Suprapubic skin (tissue), 4 donors: ENCODE measurements at regions not wholly inside any gene's neighbourhood (a gene's known extent, or its start where the extent isn't known, plus 50 kb on each side); places are given as distances from the start of the nearest gene placed in this dataset.

ENCODE experiments used
- DNase-seq, 2 donors: peaks; one replicate each; pipeline ENCODE4 v3.0.0-alpha.2; 2019; ENCODE audit warnings: low spot score in 2 of 2
- H3K27ac ChIP-seq: fragments of 200-600 bp; sonication (generic); one replicate; pipeline ENCODE4 v1.5.1; 2019
- H3K27me3 ChIP-seq: fragments of 200-600 bp; sonication (generic); one replicate; pipeline ENCODE4 v1.5.1; 2019
- H3K36me3 ChIP-seq: fragments of 200-600 bp; sonication (generic); one replicate; pipeline ENCODE4 v1.5.1; 2019
- H3K4me1 ChIP-seq: fragments of 200-600 bp; sonication (generic); one replicate; pipeline ENCODE4 v1.5.1; 2019
- H3K4me3 ChIP-seq: fragments of 200-600 bp; sonication (generic); one replicate; pipeline ENCODE4 v1.5.1; 2019; ENCODE audit warnings: mild to moderate bottlenecking
- H3K9me3 ChIP-seq: fragments of 200-600 bp; sonication (generic); one replicate; pipeline ENCODE4 v1.5.1; 2019
- CTCF ChIP-seq, 2 donors: fragments of 200-600 bp in 1 of 2; fragments of 450-650 bp in 1 of 2; sonication (generic) in 1 of 2; IDR thresholded peaks; one replicate each; pipeline ENCODE4 v1.5.1; 2016 to 2019; ENCODE audit warnings: antibody characterized with exemption in 2 of 2, mild to moderate bottlenecking in 1 of 2, moderate library complexity in 1 of 2
- EP300 ChIP-seq: sonication (generic); formaldehyde crosslinking; IDR thresholded peaks from one replicate; pipeline ENCODE4 v1.6.1; 2017; ENCODE audit warnings: antibody characterized with exemption
- POLR2A ChIP-seq, 2 donors: fragments of 450-650 bp; IDR thresholded peaks; one replicate each; pipeline ENCODE4 v1.6.1; 2017; ENCODE audit warnings: antibody characterized with exemption in 2 of 2, mild to moderate bottlenecking in 2 of 2, moderate library complexity in 2 of 2
- POLR2AphosphoS5 ChIP-seq, 3 donors: sonication (generic); formaldehyde crosslinking; IDR thresholded peaks; one replicate each; pipeline ENCODE4 v1.6.1; 2017; ENCODE audit warnings: antibody characterized with exemption in 3 of 3
- WGBS: methylation state at CpG from one replicate; pipeline ENCODE4 v1.1.5; 2018; 5-methylcytosine and 5-hydroxymethylcytosine counted together

GRCh38 chr3:186456731-186457191, 87.4 kb downstream of the CRYGS start:
- no peak for TF ChIP-seq CTCF (IDR thresholded peaks at IDR 0.05)
- no peak for TF ChIP-seq POLR2A (IDR thresholded peaks at IDR 0.05)
- TF ChIP-seq EP300, result no peak
- no peak for TF ChIP-seq POLR2AphosphoS5 (IDR thresholded peaks at IDR 0.05)
- Histone ChIP-seq H3K9me3 (no peaks in the 10 kb centered on the region), H3K4me3 (no peak overlapping the region), H3K36me3 (no peaks in the 10 kb centered on the region), H3K27me3 (peaks cover 8% of the 10 kb centered on the region), H3K4me1 (no peaks in the 10 kb centered on the region), H3K27ac (no peak overlapping the region)
- DNase-seq, result no peak
- 76% methylated on average over 10 of the region's 10 CpGs for WGBS

DNA sequence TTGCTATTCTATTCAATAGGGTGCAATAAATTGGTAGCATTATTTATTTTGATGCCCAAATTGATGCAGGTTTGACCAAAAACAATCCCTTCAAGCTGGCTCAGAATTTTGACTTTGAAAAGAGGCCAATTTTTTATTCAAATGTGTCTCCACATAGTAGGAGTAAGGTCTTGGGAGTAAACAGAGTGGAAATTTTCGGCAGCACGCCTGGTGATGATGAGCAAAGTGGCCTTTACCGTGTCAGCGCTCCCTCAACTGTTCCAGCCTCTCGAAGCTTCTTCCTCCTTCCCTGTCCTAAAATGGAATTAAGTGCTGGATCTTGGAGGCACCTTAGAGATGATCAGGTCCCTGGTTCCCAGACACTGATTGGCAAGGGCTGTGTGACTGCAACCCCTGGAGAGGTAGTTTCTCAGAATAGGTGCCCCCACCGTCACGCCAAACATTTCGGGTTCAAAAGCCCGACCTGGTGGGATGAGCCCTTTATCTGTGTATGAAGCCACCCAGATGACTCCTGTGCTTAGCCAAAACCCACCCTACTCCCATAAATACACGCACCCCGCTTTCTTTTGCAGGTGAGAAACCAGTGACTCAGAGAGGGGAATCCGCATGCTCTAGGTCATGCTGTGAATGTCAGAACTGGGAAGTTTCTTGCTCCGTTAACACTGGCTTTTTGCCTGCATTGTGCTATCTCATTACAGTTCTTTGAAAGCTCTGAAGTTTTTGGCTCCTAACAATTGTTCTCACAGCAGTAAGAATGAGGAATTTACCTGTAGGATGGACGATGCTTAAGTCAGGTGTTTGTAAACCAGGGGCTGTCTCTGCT, 89.1 kb downstream of the CRYGS start:
- TF ChIP-seq EP300 (no peak), POLR2A (IDR thresholded peaks at IDR 0.05) (no peak), CTCF (IDR thresholded peaks at IDR 0.05) (no peak), POLR2AphosphoS5 (IDR thresholded peaks at IDR 0.05) (no peak)

DNA sequence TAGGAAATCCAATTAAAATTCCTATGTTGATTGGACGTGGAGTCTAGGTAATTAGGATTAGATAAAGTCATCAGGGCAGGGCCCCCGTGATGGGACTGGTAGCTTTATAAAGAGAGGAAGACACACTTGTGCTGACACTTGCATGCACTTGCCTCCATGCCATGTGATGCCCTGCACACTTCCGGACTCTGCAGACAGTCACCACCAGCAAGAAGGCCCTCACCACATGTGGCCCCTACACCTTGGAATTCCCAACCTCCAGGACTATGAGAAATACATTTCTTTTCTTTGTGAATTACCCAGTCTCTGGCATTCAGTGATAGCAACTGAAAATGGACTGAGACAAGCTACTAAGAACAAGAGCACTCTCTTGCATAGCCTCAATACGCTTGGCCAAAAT, 90.6 kb downstream of the CRYGS start:
- no peak overlapping the region for H3K27ac ChIP-seq
- H3K9me3 ChIP-seq, result no peaks in the 10 kb centered on the region
- H3K27me3 ChIP-seq, result peaks cover 3% of the 10 kb centered on the region
- no peaks in the 10 kb centered on the region for H3K36me3 ChIP-seq
- WGBS, result 82% methylated on average over 4 of the region's 4 CpGs
- no peak for TF ChIP-seq EP300
- no peak for TF ChIP-seq POLR2A (IDR thresholded peaks at IDR 0.05)
- TF ChIP-seq POLR2AphosphoS5 (IDR thresholded peaks at IDR 0.05), result no peak
- no peak for TF ChIP-seq CTCF (IDR thresholded peaks at IDR 0.05)
- DNase-seq, result no peak
- no peak overlapping the region for H3K4me3 ChIP-seq
- no peaks in the 10 kb centered on the region for H3K4me1 ChIP-seq

More for the DNA sequence above, 89.1 kb downstream of the CRYGS start:
- Histone ChIP-seq H3K36me3 (no peaks in the 10 kb centered on the region), H3K4me3 (no peak overlapping the region), H3K27ac (no peak overlapping the region), H3K9me3 (no peaks in the 10 kb centered on the region), H3K4me1 (no peaks in the 10 kb centered on the region), H3K27me3 (peaks cover 8% of the 10 kb centered on the region)
- DNase-seq, result no peak
- 82% methylated on average over 14 of the region's 14 CpGs for WGBS

DNA sequence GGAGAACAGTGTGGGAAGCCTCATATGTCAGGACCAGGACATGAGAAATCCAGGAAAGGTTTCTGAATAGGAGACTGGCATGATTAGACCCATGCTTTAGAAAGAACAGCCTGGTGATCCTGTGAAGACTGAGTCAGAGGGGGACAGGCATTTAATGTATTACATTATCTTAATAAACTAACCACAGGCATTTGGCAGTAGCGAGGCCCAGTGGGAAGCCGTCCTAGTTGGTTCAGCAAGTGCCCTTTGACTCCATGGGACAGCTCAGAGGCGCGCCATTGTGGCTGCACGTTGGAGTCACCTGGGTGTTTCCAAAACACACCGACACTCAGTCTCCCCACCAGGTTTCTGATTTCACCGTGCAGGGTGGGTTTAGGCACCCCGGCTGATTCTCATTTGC, 90.5 kb upstream of the DGKG start:
- Histone ChIP-seq H3K9me3 (no peaks in the 10 kb centered on the region), H3K4me3 (no peak overlapping the region), H3K27me3 (peaks cover 3% of the 10 kb centered on the region), H3K27ac (no peak overlapping the region), H3K36me3 (no peaks in the 10 kb centered on the region), H3K4me1 (no peaks in the 10 kb centered on the region)
- TF ChIP-seq POLR2A (IDR thresholded peaks at IDR 0.05) (no peak), POLR2AphosphoS5 (IDR thresholded peaks at IDR 0.05) (no peak), CTCF (IDR thresholded peaks at IDR 0.05) (no peak), EP300 (no peak)
- DNase-seq, result no peak
- WGBS, result 85% methylated on average over 8 of the region's 8 CpGs

DNA sequence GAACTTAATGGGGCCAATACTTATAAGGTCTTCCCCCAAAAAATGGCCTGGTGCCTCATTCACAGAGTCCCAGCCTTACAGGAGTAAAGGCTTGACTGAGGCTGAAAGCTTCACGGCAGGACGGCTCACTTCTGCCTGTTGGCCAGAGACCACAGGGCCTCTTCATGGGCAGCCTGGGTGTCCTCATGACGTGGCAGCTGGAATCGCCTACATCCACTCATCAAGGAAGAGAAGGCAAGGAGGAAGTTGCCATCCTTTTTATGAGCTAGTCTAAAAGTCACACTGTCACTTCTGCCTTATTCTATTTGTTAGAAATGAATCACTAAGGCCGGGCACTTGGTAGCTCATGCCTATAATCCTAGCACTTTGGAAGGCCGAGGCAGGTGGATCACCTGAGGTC, 89.3 kb upstream of the DGKG start:
- DNase-seq, result no peak
- no peaks in the 10 kb centered on the region for H3K4me1 ChIP-seq
- no peak overlapping the region for H3K27ac ChIP-seq
- no peaks in the 10 kb centered on the region for H3K9me3 ChIP-seq
- H3K27me3 ChIP-seq, result peaks cover 2% of the 10 kb centered on the region
- 88% methylated on average over 6 of the region's 6 CpGs for WGBS
- no peak overlapping the region for H3K4me3 ChIP-seq
- TF ChIP-seq POLR2AphosphoS5 (IDR thresholded peaks at IDR 0.05) (no peak), POLR2A (IDR thresholded peaks at IDR 0.05) (no peak), CTCF (IDR thresholded peaks at IDR 0.05) (no peak), EP300 (no peak)
- no peaks in the 10 kb centered on the region for H3K36me3 ChIP-seq
